Transverse colon (tissue), 4 donors: ENCODE measurements at regions not wholly inside any gene's neighbourhood (a gene's known extent, or its start where the extent isn't known, plus 50 kb on each side); places are given as distances from the start of the nearest gene placed in this dataset.

Experiments used
- DNase-seq: peaks from one replicate; pipeline ENCODE4 v3.0.0-alpha.2; 2019
- H3K27ac ChIP-seq, 4 donors: fragments of 200-600 bp; sonication (generic); 2 replicates each; pipeline ENCODE4 v1.5.1; 2016 to 2018; ENCODE audit warnings: inconsistent platforms in 4 of 4
- H3K27me3 ChIP-seq: fragments of 200-600 bp; sonication (generic); 2 replicates; pipeline ENCODE4 v1.5.1; 2017; ENCODE audit warnings: inconsistent platforms
- H3K36me3 ChIP-seq, 4 donors: fragments of 200-600 bp; sonication (generic); 2 replicates each; pipeline ENCODE4 v1.5.1; 2017 to 2019; ENCODE audit warnings: inconsistent platforms in 4 of 4
- H3K4me1 ChIP-seq, 4 donors: fragments of 200-600 bp; sonication (generic); 2 replicates each; pipeline ENCODE4 v1.5.1; 2017 to 2020; ENCODE audit warnings: inconsistent platforms in 4 of 4
- H3K4me3 ChIP-seq, 4 donors: fragments of 200-600 bp; sonication (generic); 1 replicate in 1 of 4; 2 replicates in 3 of 4; pipeline versions ENCODE4 v1.5.1 to v1.6.1; 2017 to 2019; ENCODE audit warnings: inconsistent platforms in 4 of 4
- H3K9me3 ChIP-seq, 2 donors: fragments of 200-600 bp; sonication (generic); 2 replicates each; pipeline ENCODE4 v1.5.1; 2017 to 2019; ENCODE audit warnings: inconsistent platforms in 2 of 2
- EP300 ChIP-seq: sonication (generic); formaldehyde crosslinking; IDR thresholded peaks from one replicate; pipeline ENCODE4 v1.6.1; 2017; ENCODE audit warnings: antibody characterized with exemption, low read depth
- POLR2A ChIP-seq: fragments of 450-650 bp; IDR thresholded peaks from one replicate; pipeline ENCODE4 v1.6.1; 2016; ENCODE audit warnings: antibody characterized with exemption, mild to moderate bottlenecking, moderate library complexity
- POLR2AphosphoS5 ChIP-seq, 3 donors: sonication (generic); formaldehyde crosslinking; IDR thresholded peaks; one replicate each; pipeline ENCODE4 v1.6.1; 2016; ENCODE audit warnings: antibody characterized with exemption in 3 of 3
- WGBS, 2 donors: methylation state at CpG; one replicate each; pipeline ENCODE4 v1.1.5; 2018; ENCODE audit warnings: low coverage in 1 of 2; 5-methylcytosine and 5-hydroxymethylcytosine counted together
- in situ Hi-C, 4 donors: fragments of 200-750 bp; cut with MboI; loops; one replicate each; pipeline versions ENCODE4 v1.15.0 to v1.15.1; 2017; ENCODE audit warnings: low sequenced_read_pairs in 3 of 4, low pct_ligation_motif_present in 1 of 4, low pct_unique_long_range_greater_than_20kb in 1 of 4
- intact Hi-C: fragments of 100-400 bp; cut with DNase I; formaldehyde crosslinking; loops from one replicate; pipeline ENCODE4 v1.15.1; 2023; ENCODE audit warnings: low total_unique reads
- TF ChIP-seq, protein P1 (sequence below), 5 experiments: fragments of 200-600 bp in 3 of 5; fragments of 450-650 bp in 2 of 5; sonication (generic) in 3 of 5; IDR thresholded peaks; 1 replicate in 2 of 5; 2 replicates in 3 of 5; pipeline ENCODE4 v1.5.1; 2016 to 2017; ENCODE audit warnings: antibody characterized with exemption in 5 of 5, inconsistent platforms in 3 of 5, mild to moderate bottlenecking in 2 of 5, moderate library complexity in 1 of 5

- Histone ChIP-seq H3K36me3 (no peaks in the 10 kb centered on the region), H3K27ac (no peak overlapping the region), H3K9me3 (no peaks in the 10 kb centered on the region), H3K4me1 (no peaks in the 10 kb centered on the region), H3K27me3 (no peaks in the 10 kb centered on the region), H3K4me3 (no peak overlapping the region)
- intact Hi-C loops (no loop called here), in situ Hi-C loops (no loop called here)
- no peak for TF ChIP-seq EP300
- TF ChIP-seq POLR2AphosphoS5 (IDR thresholded peaks at IDR 0.05) = no peak
- TF ChIP-seq, protein P1, sequence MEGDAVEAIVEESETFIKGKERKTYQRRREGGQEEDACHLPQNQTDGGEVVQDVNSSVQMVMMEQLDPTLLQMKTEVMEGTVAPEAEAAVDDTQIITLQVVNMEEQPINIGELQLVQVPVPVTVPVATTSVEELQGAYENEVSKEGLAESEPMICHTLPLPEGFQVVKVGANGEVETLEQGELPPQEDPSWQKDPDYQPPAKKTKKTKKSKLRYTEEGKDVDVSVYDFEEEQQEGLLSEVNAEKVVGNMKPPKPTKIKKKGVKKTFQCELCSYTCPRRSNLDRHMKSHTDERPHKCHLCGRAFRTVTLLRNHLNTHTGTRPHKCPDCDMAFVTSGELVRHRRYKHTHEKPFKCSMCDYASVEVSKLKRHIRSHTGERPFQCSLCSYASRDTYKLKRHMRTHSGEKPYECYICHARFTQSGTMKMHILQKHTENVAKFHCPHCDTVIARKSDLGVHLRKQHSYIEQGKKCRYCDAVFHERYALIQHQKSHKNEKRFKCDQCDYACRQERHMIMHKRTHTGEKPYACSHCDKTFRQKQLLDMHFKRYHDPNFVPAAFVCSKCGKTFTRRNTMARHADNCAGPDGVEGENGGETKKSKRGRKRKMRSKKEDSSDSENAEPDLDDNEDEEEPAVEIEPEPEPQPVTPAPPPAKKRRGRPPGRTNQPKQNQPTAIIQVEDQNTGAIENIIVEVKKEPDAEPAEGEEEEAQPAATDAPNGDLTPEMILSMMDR (IDR thresholded peaks at IDR 0.05) = no peak
- TF ChIP-seq POLR2A = no peak
- WGBS, 2 donors = 53 to 54% methylated on average over 2 to 3 of the region's 3 CpGs
- DNase-seq = no peak
Measured at GRCh38 chr14:28895389-28895788, 128.8 kb downstream of the FOXG1 start.

DNA sequence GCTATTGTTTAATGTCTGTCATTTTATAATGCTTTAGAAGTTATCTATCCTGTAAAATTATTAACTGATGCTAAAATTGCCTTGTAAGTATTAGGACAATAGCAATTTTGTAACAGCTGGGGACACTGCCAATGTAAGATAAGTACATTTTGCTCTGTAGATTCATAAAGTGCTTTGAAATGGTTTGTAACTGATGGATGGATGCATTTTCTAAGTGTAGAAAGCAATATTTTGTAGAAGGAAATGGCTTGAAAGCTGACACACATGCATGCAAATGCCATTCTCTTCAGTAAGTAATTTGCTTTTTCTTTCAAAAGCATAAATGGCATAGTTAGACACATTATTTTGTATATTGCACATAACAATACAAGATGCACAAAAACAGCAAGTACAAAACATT, 129.8 kb downstream of the FOXG1 start:
- in situ Hi-C loops (no loop called here), intact Hi-C loops (no loop called here)
- no peaks in the 10 kb centered on the region for H3K4me1 ChIP-seq
- DNase-seq = no peak
- no peak for TF ChIP-seq POLR2A
- TF ChIP-seq, protein P1 (IDR thresholded peaks at IDR 0.05) = no peak
- TF ChIP-seq EP300 = no peak
- TF ChIP-seq POLR2AphosphoS5 (IDR thresholded peaks at IDR 0.05) = no peak
- no peak overlapping the region for H3K27ac ChIP-seq
- H3K4me3 ChIP-seq = no peak overlapping the region
- H3K9me3 ChIP-seq = no peaks in the 10 kb centered on the region
- no peaks in the 10 kb centered on the region for H3K27me3 ChIP-seq
- H3K36me3 ChIP-seq = no peaks in the 10 kb centered on the region

GRCh38 chr14:28901631-28902030, 135.0 kb downstream of the FOXG1 start:
- Histone ChIP-seq H3K4me3 (no peak overlapping the region), H3K27me3 (no peaks in the 10 kb centered on the region), H3K4me1 (no peaks in the 10 kb centered on the region), H3K36me3 (no peaks in the 10 kb centered on the region), H3K27ac (no peak overlapping the region), H3K9me3 (no peaks in the 10 kb centered on the region)
- intact Hi-C loops = no loop called here
- TF ChIP-seq POLR2AphosphoS5 (IDR thresholded peaks at IDR 0.05) (no peak), POLR2A (no peak), EP300 (no peak)
- TF ChIP-seq, protein P1 (IDR thresholded peaks at IDR 0.05) = no peak
- no peak for DNase-seq
- 47 to 57% methylated on average over 1 of the region's 1 CpG for WGBS, 2 donors
- in situ Hi-C loops = no loop called here

- WGBS, 2 donors = 65 to 69% methylated on average over 2 of the region's 2 CpGs
- Histone ChIP-seq H3K4me1 (no peaks in the 10 kb centered on the region), H3K4me3 (no peak overlapping the region), H3K27me3 (no peaks in the 10 kb centered on the region), H3K36me3 (no peaks in the 10 kb centered on the region), H3K9me3 (no peaks in the 10 kb centered on the region), H3K27ac (no peak overlapping the region)
- TF ChIP-seq, protein P1 (IDR thresholded peaks at IDR 0.05) = no peak
- no peak for TF ChIP-seq EP300
- no peak for TF ChIP-seq POLR2A
- TF ChIP-seq POLR2AphosphoS5 (IDR thresholded peaks at IDR 0.05) = no peak
- DNase-seq = no peak
- intact Hi-C loops (no loop called here), in situ Hi-C loops (no loop called here)
Measured at GRCh38 chr14:28902930-28903329, 136.3 kb downstream of the FOXG1 start.
